ENCODE measurements at regions not wholly inside any gene's neighbourhood (a gene's known extent, or its start where the extent isn't known, plus 50 kb on each side); places are given as distances from the start of the nearest gene placed in this dataset.

DNA sequence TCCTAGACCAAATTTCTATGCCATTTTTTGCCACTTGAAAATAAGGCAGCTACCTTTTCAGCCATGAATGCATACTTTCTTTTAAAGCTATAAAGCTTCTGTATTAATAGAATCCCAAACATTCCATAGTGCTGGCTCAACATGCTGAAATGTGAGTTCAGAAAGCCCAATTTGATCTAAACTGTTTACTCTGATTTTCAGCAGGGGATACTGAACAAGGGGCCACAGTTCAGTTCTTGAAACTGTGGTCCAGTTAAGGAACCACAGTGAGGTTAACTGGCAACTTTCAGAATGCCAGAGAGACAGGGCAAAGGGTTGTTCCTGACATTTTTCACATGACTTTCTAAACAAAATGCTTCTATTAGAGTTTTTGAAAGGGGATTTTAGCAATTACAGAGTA is 85.7 kb upstream of the COL11A1 start:
- H3K27ac Mint-ChIP-seq (ENCODE audit: unreplicated experiment): no peak overlapping the region

DNA sequence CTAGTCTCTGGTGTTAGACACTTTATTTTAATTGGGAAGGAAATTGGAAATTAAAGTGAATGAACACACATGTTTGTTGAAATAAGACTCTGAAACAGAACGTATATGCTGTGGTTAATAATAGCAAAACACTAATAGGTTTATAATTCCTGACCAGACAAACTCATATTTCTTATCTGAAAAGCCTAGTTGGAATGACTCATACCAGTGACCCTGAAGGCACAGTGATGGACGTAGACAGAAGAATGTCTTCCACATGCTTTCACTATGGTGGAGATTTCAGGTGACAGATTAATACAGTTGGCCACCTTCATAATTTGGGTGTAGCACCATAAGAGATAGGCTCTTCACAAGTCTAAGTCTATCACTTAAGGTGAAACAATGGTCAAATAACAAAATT is 83.0 kb upstream of the COL11A1 start:
- Mint-ChIP-seq H3K36me3 (ENCODE audit: low read depth) (no peaks in the 10 kb centered on the region), H3K9me3 (peaks cover 1% of the 10 kb centered on the region), H3K27ac (ENCODE audit: unreplicated experiment) (no peak overlapping the region), H3K4me3 (no peak overlapping the region), H3K27me3 (ENCODE audit: low read depth) (no peaks in the 10 kb centered on the region), H3K4me1 (peaks cover 10% of the 10 kb centered on the region)
- no peak for TF ChIP-seq CTCF (conservative IDR thresholded peaks at IDR 0.05)
- no peak for DNase-seq (ENCODE audit: low read depth, low spot score)

More for the DNA sequence above, 85.7 kb upstream of the COL11A1 start:
- Mint-ChIP-seq H3K4me1 (peaks cover 10% of the 10 kb centered on the region), H3K9me3 (no peaks in the 10 kb centered on the region), H3K4me3 (no peak overlapping the region), H3K27me3 (ENCODE audit: low read depth) (no peaks in the 10 kb centered on the region), H3K36me3 (ENCODE audit: low read depth) (no peaks in the 10 kb centered on the region)
- DNase-seq (ENCODE audit: low read depth, low spot score): no peak
- TF ChIP-seq CTCF (conservative IDR thresholded peaks at IDR 0.05): no peak

DNA sequence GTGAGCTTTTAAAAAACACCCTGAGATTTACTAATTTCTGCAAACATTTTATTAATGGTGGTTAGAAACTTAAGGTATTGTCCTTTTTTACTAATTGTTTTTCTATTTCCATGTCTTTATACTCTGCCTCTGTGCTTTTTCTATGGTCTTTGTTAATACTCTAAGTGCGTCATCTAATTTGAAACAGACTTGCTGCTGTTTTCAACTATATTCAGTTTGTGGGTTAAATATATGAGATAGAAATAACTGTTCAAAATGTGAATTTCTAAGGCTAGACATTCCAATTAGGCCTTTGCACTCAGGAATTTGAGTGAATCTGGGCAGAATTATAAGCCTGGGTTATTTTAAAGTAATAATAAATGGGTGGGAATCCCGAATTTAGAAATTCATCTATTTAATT is 82.4 kb upstream of the COL11A1 start:
- Mint-ChIP-seq H3K27ac (ENCODE audit: unreplicated experiment) (no peak overlapping the region), H3K4me3 (no peak overlapping the region), H3K27me3 (ENCODE audit: low read depth) (no peaks in the 10 kb centered on the region), H3K4me1 (peaks cover 10% of the 10 kb centered on the region), H3K9me3 (peaks cover 5% of the 10 kb centered on the region), H3K36me3 (ENCODE audit: low read depth) (no peaks in the 10 kb centered on the region)
- DNase-seq (ENCODE audit: low read depth, low spot score): no peak
- no peak for TF ChIP-seq CTCF (conservative IDR thresholded peaks at IDR 0.05)

- Mint-ChIP-seq H3K27ac (ENCODE audit: unreplicated experiment) (no peak overlapping the region), H3K27me3 (ENCODE audit: low read depth) (no peaks in the 10 kb centered on the region), H3K36me3 (ENCODE audit: low read depth) (no peaks in the 10 kb centered on the region), H3K4me3 (no peak overlapping the region), H3K9me3 (peaks cover 7% of the 10 kb centered on the region), H3K4me1 (no peaks in the 10 kb centered on the region)
- no peak for DNase-seq (ENCODE audit: low read depth, low spot score)
- no peak for TF ChIP-seq CTCF (conservative IDR thresholded peaks at IDR 0.05)
Measured at GRCh38 chr1:103187673-103188072, 79.4 kb upstream of the COL11A1 start.

- TF ChIP-seq CTCF (conservative IDR thresholded peaks at IDR 0.05): no peak
- Mint-ChIP-seq H3K9me3 (peaks cover 4% of the 10 kb centered on the region), H3K36me3 (ENCODE audit: low read depth) (no peaks in the 10 kb centered on the region), H3K4me1 (no peaks in the 10 kb centered on the region), H3K27ac (ENCODE audit: unreplicated experiment) (no peak overlapping the region), H3K27me3 (ENCODE audit: low read depth) (no peaks in the 10 kb centered on the region), H3K4me3 (no peak overlapping the region)
- no peak for DNase-seq (ENCODE audit: low read depth, low spot score)
Measured at GRCh38 chr1:103180660-103181059, 72.3 kb upstream of the COL11A1 start.

All from neural crest cell (in vitro differentiated cells).